Hepatocyte (in vitro differentiated cells): ENCODE measurements at regions not wholly inside any gene's neighbourhood (a gene's known extent, or its start where the extent isn't known, plus 50 kb on each side); places are given as distances from the start of the nearest gene placed in this dataset.
A peak's percentile ranks its signal among the peaks of the same experiment; 100 is the strongest.

Experiments
- DNase-seq: peaks from one replicate; pipeline ENCODE4 v3.0.0-alpha.2; 2016; ENCODE audit warnings: low spot score
- H2AFZ ChIP-seq: fragments of 200-600 bp; sonication (generic); 2 replicates; pipeline ENCODE4 v1.6.0; 2016; ENCODE audit warnings: antibody characterized with exemption, mild to moderate bottlenecking
- H3K27ac ChIP-seq: fragments of 200-600 bp; sonication (generic); 2 replicates; pipeline ENCODE4 v1.5.1; 2016; ENCODE audit warnings: mild to moderate bottlenecking
- H3K27me3 ChIP-seq: fragments of 200-600 bp; sonication (generic); 2 replicates; pipeline ENCODE4 v1.6.1; 2016
- H3K36me3 ChIP-seq: fragments of 200-600 bp; sonication (generic); replicated peaks from 2 replicates; pipeline ENCODE4 v1.5.1; 2016; ENCODE audit warnings: low read depth; ENCODE audit not compliant: insufficient read depth
- H3K4me1 ChIP-seq: fragments of 200-600 bp; sonication (generic); 2 replicates; pipeline ENCODE4 v1.5.1; 2016; ENCODE audit warnings: mild to moderate bottlenecking, moderate library complexity; ENCODE audit not compliant: insufficient read depth
- H3K4me2 ChIP-seq: fragments of 200-600 bp; sonication (generic); 2 replicates; pipeline ENCODE4 v1.6.0; 2016
- H3K4me3 ChIP-seq: fragments of 200-600 bp; sonication (generic); 2 replicates; pipeline ENCODE4 v1.5.1; 2016; ENCODE audit warnings: mild to moderate bottlenecking
- H3K79me2 ChIP-seq: fragments of 200-600 bp; sonication (generic); 2 replicates; pipeline ENCODE4 v1.6.0; 2017; ENCODE audit warnings: mild to moderate bottlenecking
- H3K9me2 ChIP-seq: fragments of 200-600 bp; sonication (generic); replicated peaks from 2 replicates; pipeline ENCODE4 v1.6.0; 2017; ENCODE audit warnings: mild to moderate bottlenecking; ENCODE audit not compliant: insufficient read depth
- H3K9me3 ChIP-seq: fragments of 200-600 bp; sonication (generic); 2 replicates; pipeline ENCODE4 v1.5.1; 2016; ENCODE audit warnings: low read depth, mild to moderate bottlenecking
- H4K20me1 ChIP-seq: fragments of 200-600 bp; sonication (generic); 2 replicates; pipeline ENCODE4 v1.6.0; 2016; ENCODE audit warnings: mild to moderate bottlenecking; ENCODE audit not compliant: insufficient read depth, poor library complexity, severe bottlenecking
- EZH2 ChIP-seq: fragments of 200-600 bp; sonication (generic); IDR thresholded peaks from 2 replicates; pipeline ENCODE4 v1.6.1; 2016; ENCODE audit warnings: antibody characterized with exemption, mild to moderate bottlenecking, borderline replicate concordance
- EZH2phosphoT487 ChIP-seq: fragments of 200-600 bp; sonication (generic); IDR thresholded peaks from one replicate; pipeline ENCODE4 v1.6.1; 2018; ENCODE audit warnings: antibody characterized with exemption, mild to moderate bottlenecking, low read depth, moderate library complexity; ENCODE audit not compliant: unreplicated experiment, severe bottlenecking
- WGBS: methylation state at CpG from one replicate; pipeline ENCODE4 v1.1.6; 2016; ENCODE audit warnings: low lambda C conversion rate; ENCODE audit errors: missing lambda C conversion rate; 5-methylcytosine and 5-hydroxymethylcytosine counted together
- TF ChIP-seq, protein P1 (sequence below): fragments of 200-600 bp; sonication (generic); IDR thresholded peaks from 2 replicates; pipeline ENCODE4 v1.5.1; 2016; ENCODE audit warnings: antibody characterized with exemption, mild to moderate bottlenecking; ENCODE audit not compliant: poor library complexity

- Histone ChIP-seq H3K4me2 (no peak overlapping the region), H3K9me2 (no peaks in the 10 kb centered on the region), H3K79me2 (no peaks in the 10 kb centered on the region), H2AFZ (no peak overlapping the region), H3K4me3 (no peak overlapping the region), H4K20me1 (no peaks in the 10 kb centered on the region), H3K36me3 (no peaks in the 10 kb centered on the region), H3K27me3 (peaks cover 40% of the 10 kb centered on the region), H3K4me1 (peaks cover 15% of the 10 kb centered on the region), H3K9me3 (no peaks in the 10 kb centered on the region), H3K27ac (no peak overlapping the region)
- TF ChIP-seq EZH2phosphoT487 = no peak
- TF ChIP-seq, protein P1, sequence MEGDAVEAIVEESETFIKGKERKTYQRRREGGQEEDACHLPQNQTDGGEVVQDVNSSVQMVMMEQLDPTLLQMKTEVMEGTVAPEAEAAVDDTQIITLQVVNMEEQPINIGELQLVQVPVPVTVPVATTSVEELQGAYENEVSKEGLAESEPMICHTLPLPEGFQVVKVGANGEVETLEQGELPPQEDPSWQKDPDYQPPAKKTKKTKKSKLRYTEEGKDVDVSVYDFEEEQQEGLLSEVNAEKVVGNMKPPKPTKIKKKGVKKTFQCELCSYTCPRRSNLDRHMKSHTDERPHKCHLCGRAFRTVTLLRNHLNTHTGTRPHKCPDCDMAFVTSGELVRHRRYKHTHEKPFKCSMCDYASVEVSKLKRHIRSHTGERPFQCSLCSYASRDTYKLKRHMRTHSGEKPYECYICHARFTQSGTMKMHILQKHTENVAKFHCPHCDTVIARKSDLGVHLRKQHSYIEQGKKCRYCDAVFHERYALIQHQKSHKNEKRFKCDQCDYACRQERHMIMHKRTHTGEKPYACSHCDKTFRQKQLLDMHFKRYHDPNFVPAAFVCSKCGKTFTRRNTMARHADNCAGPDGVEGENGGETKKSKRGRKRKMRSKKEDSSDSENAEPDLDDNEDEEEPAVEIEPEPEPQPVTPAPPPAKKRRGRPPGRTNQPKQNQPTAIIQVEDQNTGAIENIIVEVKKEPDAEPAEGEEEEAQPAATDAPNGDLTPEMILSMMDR = no peak
- no peak for TF ChIP-seq EZH2
- WGBS = 75% methylated on average over 1 of the region's 1 CpG
- no peak for DNase-seq
Measured at GRCh38 chr6:105986998-105987397, 99.1 kb upstream of the PRDM1 start.

DNA sequence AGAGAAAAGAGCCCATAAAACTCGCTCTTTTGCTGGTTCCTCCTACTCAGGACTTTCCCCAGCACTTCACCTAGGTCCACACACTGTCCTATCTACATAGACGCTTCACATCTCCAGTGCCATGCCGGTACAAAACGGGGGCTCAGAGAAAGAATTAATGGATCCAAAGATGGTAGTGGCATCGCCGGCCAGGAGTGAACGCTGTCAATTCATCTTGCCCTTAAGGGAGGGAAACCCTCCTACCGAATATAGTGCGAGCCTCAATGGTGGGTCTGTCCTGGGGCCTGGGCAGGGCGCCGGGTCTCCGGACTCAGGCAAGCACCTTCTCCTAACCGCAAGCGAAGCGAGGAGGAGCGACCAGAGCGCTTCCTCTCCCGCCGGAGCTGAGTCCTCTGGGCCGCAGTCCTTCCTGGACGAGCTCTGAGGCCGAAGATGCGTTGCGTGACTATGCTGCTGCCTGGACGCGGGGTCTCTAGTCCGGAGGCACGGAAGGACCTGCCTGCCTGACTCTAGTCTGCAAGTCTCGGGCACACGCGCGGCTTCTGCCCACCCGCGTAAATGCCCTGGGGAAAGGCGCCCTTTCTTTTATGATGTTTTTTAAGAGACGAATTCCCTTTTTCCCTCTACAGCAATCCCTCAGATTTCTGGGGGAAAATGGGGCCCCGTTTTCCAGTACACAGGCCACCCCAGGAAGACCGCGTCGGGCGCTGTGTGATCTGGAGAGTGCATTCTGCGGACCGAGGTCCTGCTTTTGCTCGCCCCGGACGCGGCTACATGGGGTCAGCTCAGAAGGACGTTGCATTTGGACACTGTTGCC, 100.1 kb upstream of the PRDM1 start:
- Histone ChIP-seq H2AFZ (peak overlapping the region; percentile 27), H3K9me3 (no peaks in the 10 kb centered on the region), H3K4me3 (no peak overlapping the region), H3K79me2 (no peaks in the 10 kb centered on the region), H3K27ac (no peak overlapping the region), H3K4me1 (peaks cover 10% of the 10 kb centered on the region), H4K20me1 (no peaks in the 10 kb centered on the region), H3K9me2 (no peaks in the 10 kb centered on the region), H3K36me3 (no peaks in the 10 kb centered on the region), H3K27me3 (peaks cover 37% of the 10 kb centered on the region), H3K4me2 (peak overlapping the region; percentile 73)
- DNase-seq = peak; percentile 25
- TF ChIP-seq EZH2 (peak; percentile 41), EZH2phosphoT487 (no peak)
- WGBS = 23% methylated on average over 48 of the region's 48 CpGs

GRCh38 chr6:105985098-105985815, 100.9 kb upstream of the PRDM1 start:
- no peaks in the 10 kb centered on the region for H3K79me2 ChIP-seq
- TF ChIP-seq EZH2 (no peak), EZH2phosphoT487 (no peak)
- TF ChIP-seq, protein P1 = no peak
- H4K20me1 ChIP-seq = no peaks in the 10 kb centered on the region
- DNase-seq = no peak
- H3K4me2 ChIP-seq = peak overlapping the region; percentile 73
- peaks cover 10% of the 10 kb centered on the region for H3K4me1 ChIP-seq
- H3K4me3 ChIP-seq = no peak overlapping the region
- H3K36me3 ChIP-seq = no peaks in the 10 kb centered on the region
- no peak overlapping the region for H2AFZ ChIP-seq
- H3K27ac ChIP-seq = no peak overlapping the region
- H3K9me2 ChIP-seq = no peaks in the 10 kb centered on the region
- H3K9me3 ChIP-seq = no peaks in the 10 kb centered on the region
- WGBS = 75% methylated on average over 5 of the region's 5 CpGs
- H3K27me3 ChIP-seq = peaks cover 35% of the 10 kb centered on the region

DNA sequence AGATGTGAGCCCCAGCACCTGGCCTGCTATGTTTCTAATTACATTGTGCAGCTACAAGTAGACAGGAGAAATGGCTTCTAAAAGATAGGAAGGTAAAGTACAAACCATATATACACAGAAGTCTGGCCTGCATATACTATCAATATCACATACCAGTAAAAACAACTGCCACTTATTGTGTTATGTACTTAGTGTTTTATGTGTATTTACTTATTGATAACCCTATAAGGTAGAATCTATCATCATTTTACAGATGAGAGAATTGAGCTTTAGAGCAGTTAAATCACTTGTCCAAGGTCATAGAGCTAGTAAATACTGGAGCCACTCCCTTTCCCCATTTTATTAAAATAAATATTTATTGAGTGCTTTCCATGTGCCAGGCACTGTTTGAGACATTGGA, 102.4 kb upstream of the PRDM1 start:
- H3K27me3 ChIP-seq = peaks cover 25% of the 10 kb centered on the region

More for the DNA sequence above, 102.4 kb upstream of the PRDM1 start:
- no peaks in the 10 kb centered on the region for H3K79me2 ChIP-seq
- H3K4me3 ChIP-seq = no peak overlapping the region
- H3K4me1 ChIP-seq = peaks cover 10% of the 10 kb centered on the region
- no peak overlapping the region for H2AFZ ChIP-seq
- H4K20me1 ChIP-seq = no peaks in the 10 kb centered on the region
- peak; percentile 70 for TF ChIP-seq EZH2phosphoT487
- TF ChIP-seq, protein P1 = no peak
- no peak for TF ChIP-seq EZH2
- H3K4me2 ChIP-seq = no peak overlapping the region
- no peak overlapping the region for H3K27ac ChIP-seq
- no peaks in the 10 kb centered on the region for H3K36me3 ChIP-seq
- no peaks in the 10 kb centered on the region for H3K9me2 ChIP-seq
- no peaks in the 10 kb centered on the region for H3K9me3 ChIP-seq
- DNase-seq = no peak
